Kidney epithelial cell (primary cell): ENCODE measurements at regions not wholly inside any gene's neighbourhood (a gene's known extent, or its start where the extent isn't known, plus 50 kb on each side); places are given as distances from the start of the nearest gene placed in this dataset.

Experiments used
- DNase-seq: peaks from one replicate; pipeline ENCODE4 v3.0.0-alpha.2; 2010; ENCODE audit warnings: low read depth
- H3K27me3 ChIP-seq: 2 replicates; pipeline ENCODE4 v1.6.0; 2011; ENCODE audit warnings: low read length; ENCODE audit not compliant: control insufficient read depth, insufficient read depth
- H3K36me3 ChIP-seq: 2 replicates; pipeline ENCODE4 v1.5.1; 2011; ENCODE audit warnings: low read length; ENCODE audit not compliant: control insufficient read depth, insufficient read depth
- H3K4me3 ChIP-seq: 2 replicates; pipeline ENCODE4 v1.5.1; 2011; ENCODE audit warnings: low read depth, mild to moderate bottlenecking, control low read depth, low read length
- TF ChIP-seq, protein P1 (sequence below): IDR thresholded peaks from 2 replicates; pipeline ENCODE4 v1.5.1; 2011; ENCODE audit warnings: mild to moderate bottlenecking, moderate library complexity, low read length, control low read depth, inconsistent platforms; ENCODE audit not compliant: insufficient read depth, poor library complexity, severe bottlenecking

- TF ChIP-seq, protein P1, sequence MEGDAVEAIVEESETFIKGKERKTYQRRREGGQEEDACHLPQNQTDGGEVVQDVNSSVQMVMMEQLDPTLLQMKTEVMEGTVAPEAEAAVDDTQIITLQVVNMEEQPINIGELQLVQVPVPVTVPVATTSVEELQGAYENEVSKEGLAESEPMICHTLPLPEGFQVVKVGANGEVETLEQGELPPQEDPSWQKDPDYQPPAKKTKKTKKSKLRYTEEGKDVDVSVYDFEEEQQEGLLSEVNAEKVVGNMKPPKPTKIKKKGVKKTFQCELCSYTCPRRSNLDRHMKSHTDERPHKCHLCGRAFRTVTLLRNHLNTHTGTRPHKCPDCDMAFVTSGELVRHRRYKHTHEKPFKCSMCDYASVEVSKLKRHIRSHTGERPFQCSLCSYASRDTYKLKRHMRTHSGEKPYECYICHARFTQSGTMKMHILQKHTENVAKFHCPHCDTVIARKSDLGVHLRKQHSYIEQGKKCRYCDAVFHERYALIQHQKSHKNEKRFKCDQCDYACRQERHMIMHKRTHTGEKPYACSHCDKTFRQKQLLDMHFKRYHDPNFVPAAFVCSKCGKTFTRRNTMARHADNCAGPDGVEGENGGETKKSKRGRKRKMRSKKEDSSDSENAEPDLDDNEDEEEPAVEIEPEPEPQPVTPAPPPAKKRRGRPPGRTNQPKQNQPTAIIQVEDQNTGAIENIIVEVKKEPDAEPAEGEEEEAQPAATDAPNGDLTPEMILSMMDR, result no peak
- Histone ChIP-seq H3K27me3 (no peaks in the 10 kb centered on the region), H3K4me3 (no peak overlapping the region), H3K36me3 (no peaks in the 10 kb centered on the region)
- no peak for DNase-seq
These were observed 808.2 kb downstream of the SUCLG1 start for GRCh38 chr2:83650898-83651297.

DNA sequence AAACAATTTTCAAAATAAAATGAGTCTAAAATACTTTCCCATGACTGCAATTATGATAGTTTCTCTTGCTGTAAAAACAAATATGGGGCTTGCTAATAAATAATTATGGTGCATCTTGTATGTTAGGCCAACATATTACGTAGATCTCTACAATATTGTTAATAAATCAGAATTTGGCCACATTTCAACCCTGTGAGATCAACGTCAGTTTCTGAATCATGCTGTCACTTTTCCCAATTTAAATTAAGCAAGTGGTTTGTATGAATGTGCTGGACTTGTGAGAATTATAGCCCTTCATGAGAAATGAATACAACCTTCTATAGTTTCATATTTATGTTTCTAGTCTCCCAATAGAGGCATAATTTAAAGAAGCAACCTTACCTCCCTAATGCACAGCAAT lies 808.9 kb downstream of the SUCLG1 start:
- H3K27me3 ChIP-seq, result no peaks in the 10 kb centered on the region
- TF ChIP-seq, protein P1, result no peak
- DNase-seq, result no peak
- H3K36me3 ChIP-seq, result no peaks in the 10 kb centered on the region
- H3K4me3 ChIP-seq, result no peak overlapping the region

DNA sequence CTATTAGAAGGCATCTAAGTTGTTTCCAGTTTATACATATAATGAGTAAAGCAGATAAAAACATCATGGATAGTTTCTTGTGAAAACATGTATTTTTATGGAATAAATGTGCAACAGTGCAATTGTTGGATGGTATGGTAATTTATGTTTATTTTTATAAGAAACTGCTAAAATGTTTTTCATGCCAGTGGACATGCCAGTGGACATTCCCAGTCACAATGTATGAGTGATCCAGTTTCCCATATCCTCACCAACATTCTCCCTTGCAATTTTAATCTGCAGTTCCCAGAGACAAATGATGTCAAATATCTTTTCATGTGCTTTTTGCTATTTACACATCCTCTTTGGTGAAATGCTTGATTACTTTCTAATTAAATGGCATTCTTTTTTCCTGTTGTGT lies 818.6 kb downstream of the SUCLG1 start:
- TF ChIP-seq, protein P1, result no peak
- Histone ChIP-seq H3K4me3 (no peak overlapping the region), H3K27me3 (no peaks in the 10 kb centered on the region), H3K36me3 (no peaks in the 10 kb centered on the region)
- no peak for DNase-seq

- no peak for DNase-seq
- TF ChIP-seq, protein P1, result no peak
- H3K27me3 ChIP-seq, result no peaks in the 10 kb centered on the region
- no peaks in the 10 kb centered on the region for H3K36me3 ChIP-seq
- H3K4me3 ChIP-seq, result no peak overlapping the region
These were observed 825.7 kb downstream of the SUCLG1 start for GRCh38 chr2:83633423-83633822.

DNA sequence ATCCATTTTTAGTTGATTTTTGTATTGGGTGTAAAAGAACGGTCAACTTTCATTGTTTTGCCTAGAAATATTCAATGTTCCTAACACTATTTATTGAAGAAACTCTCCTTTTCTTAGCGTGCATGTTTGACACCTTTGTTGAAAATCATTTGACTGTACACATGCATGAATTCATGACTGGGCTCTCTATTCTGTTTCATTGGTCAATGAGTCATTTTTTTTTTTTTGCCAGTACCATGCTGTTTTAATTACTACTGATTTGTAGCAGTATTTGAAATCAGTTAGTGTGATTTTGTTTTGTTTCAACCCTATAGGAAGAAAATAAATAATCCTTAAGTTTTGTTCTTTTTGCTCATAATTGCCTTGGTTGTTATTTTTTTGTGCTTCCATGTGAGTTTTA lies 828.7 kb downstream of the SUCLG1 start:
- no peaks in the 10 kb centered on the region for H3K36me3 ChIP-seq
- DNase-seq, result no peak
- H3K27me3 ChIP-seq, result no peaks in the 10 kb centered on the region
- no peak overlapping the region for H3K4me3 ChIP-seq
- TF ChIP-seq, protein P1, result no peak

DNA sequence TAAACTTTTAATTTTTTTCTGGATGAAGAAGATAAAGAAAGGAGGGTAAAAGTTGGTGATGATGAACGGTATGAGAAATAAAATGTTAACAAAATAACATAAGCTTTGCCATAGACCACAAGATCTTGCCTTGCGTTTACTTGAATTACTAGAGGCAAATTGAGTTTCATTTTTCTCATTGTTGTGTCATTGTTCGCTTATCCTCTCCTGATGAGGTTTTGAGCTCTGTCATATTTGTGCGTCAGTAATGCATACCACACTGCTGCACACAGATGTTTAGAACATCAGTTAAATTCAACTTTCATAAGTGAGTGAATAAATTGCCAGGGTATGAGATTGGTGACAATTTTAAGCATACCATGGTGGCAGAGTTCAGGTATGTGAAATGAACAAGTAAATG lies 843.6 kb downstream of the SUCLG1 start:
- DNase-seq, result no peak
- Histone ChIP-seq H3K36me3 (no peaks in the 10 kb centered on the region), H3K27me3 (no peaks in the 10 kb centered on the region), H3K4me3 (no peak overlapping the region)
- TF ChIP-seq, protein P1, result no peak
